HG02623 (cell line): ENCODE measurements at regions not wholly inside any gene's neighbourhood (a gene's known extent, or its start where the extent isn't known, plus 50 kb on each side); places are given as distances from the start of the nearest gene placed in this dataset.
A peak's percentile ranks its signal among the peaks of the same experiment; 100 is the strongest.
"Not testable (repeated sequence)": the region's sequence is repeated elsewhere in the genome, so short reads cannot be mapped to it uniquely, and the experiment has no call there.

Experiments
- ATAC-seq: cut with Tn5 transposase; IDR thresholded peaks from one replicate; pipeline ENCODE4 v1.9.1; 2021; ENCODE audit warnings: moderate library complexity; ENCODE audit not compliant: unreplicated experiment

- ATAC-seq = not testable (repeated sequence)
Observed at GRCh38 chrY:24517340-24517739, 100.5 kb upstream of the BPY2B start.

GRCh38 chrY:24521686-24522085 is 96.1 kb upstream of the BPY2B start:
- peak; percentile 96 for ATAC-seq

DNA sequence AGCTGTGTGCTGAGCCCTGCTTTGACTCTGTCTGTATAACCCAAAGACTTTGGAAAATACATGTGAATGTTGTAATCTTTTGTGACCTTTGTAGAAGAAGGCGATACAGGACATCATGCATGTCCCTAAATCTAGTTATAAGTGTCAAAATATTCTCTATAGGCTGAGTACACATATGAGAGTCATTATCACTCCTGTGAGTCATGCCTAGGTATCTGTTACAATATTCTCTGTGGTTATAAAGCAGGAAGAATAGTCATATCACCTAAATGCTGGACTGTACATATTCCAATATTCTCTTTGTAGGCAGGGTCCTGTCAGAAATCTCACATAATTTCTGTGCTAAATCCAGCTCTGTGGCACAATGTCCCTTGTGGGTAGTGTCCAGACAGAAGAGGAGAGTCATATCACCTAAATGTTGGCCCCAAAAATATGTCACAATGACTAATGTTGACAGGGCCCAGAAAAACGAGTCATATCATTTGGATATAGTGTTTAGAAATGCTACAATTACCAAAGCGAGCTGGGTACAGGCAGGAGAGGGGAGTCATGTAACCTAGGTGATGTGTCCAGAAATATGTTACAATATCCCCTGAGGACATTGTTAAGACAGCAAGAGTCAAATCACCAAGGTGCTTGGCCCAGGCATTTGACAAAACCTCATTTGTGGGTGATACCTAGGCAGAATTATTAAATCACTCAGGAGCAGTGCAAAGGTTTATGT is 80.4 kb upstream of the BPY2B start:
- not testable (repeated sequence) for ATAC-seq

DNA sequence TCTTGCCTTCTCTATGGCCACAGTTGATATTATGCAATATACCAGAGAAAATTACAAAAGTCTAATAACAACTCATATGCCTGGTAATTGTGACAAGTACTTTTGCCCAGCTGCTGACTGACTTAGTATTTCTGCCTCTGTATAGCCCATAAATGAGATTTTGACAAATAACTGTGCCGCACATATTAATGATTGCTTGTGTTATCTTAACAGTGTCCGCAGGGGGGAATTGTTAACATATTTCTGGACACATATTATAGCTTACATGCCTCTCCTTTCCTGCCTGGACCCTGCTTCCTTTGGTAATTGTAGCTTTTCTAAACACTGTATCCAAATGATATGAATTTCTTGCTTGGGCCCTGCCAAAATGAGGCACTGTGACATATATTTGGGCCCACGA is 69.0 kb upstream of the BPY2B start:
- ATAC-seq = not testable (repeated sequence)

- not testable (repeated sequence) for ATAC-seq
Observed at GRCh38 chrY:24561422-24561821, 56.4 kb upstream of the BPY2B start.
